CD4-positive, alpha-beta T cell treated with Interleukin-12 subunit alpha and Interleukin-12 subunit beta, for 1 hour (primary cell): ENCODE measurements at regions not wholly inside any gene's neighbourhood (a gene's known extent, or its start where the extent isn't known, plus 50 kb on each side); places are given as distances from the start of the nearest gene placed in this dataset.
"Not testable (repeated sequence)": the region's sequence is repeated elsewhere in the genome, so short reads cannot be mapped to it uniquely, and the experiment has no call there.

Experiments used
- DNase-seq: peaks from one replicate; pipeline ENCODE4 v3.0.0-alpha.2; 2020

DNA sequence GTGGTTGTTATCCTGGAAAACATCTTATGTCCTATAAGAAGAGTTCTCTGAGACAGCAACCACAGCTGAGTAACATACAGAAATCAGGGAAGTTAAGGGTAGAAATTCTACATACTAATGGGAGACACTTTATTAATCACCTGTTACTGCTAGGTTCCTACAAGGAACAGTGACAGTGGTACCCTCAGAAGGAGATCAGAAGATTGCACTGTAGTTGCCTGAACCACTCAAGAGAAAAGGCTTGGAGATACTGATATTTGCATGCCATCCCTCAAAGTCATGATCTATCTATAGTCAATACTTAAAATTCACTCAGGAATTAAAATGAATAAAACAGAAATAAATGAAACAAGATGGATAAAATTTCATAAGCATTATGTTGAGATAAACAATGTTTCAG is 136.0 kb downstream of the LMLN start:
- DNase-seq = no peak

GRCh38 chr3:198097048-198097447 is 137.0 kb downstream of the LMLN start:
- no peak for DNase-seq

- not testable (repeated sequence) for DNase-seq
These were observed 138.7 kb downstream of the LMLN start for GRCh38 chr3:198098661-198099081.

DNA sequence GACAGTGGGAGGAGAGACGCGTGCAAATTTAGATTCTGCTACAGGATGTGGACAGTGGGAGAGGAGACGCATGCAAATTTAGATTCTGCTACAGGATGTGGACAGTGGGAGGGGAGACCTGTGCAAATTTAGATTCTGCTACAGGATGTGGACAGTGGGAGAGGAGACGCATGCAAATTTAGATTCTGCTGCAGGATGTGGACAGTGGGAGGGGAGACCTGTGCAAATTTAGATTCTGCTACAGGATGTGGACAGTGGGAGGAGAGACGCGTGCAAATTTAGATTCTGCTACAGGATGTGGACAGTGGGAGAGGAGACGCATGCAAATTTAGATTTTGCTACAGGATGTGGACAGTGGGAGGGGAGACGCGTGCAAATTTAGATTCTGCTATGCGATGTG is 143.1 kb downstream of the LMLN start:
- DNase-seq = not testable (repeated sequence)

GRCh38 chr3:198106265-198106664 is 146.2 kb downstream of the LMLN start:
- DNase-seq = no peak

DNA sequence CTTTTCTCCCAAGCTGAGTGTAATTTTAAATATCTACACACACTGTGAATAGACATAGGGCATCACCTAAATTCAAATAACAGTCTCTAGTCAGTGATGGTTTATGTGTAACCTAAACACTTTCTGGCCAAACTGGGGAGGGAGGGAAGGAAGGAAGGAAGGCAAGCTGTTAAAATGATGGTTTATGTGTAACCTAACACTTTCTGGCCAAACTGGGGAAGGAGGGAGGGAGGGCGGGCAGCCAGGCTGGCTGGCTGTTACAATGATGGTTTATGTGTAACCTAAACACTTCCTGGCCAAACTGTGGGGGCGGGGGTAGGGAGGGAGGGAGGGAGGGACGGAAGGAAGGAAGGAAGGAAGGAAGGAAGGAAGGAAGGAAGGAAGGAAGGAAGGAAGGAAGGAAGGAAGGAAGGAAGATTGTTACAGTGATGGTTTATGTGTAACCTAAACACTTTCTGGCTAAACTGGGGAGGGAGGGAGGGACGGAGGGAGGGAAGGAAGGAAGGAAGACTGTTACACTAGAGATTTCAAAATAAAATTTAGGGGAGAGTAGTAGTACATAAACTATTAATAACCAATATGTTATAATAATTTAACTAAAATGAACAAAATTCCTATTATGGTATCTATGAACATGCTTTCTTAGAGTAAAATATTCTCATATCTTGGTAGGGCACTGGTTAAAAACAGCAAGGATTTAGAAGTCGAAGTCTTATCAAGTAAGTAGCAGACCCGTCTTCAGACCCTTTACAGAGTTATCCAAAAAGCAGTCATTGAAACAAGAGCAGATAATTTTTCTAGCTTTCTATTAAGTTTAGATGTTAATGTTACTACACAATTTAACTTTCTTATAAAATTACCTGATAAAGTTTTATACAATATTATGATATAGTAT is 148.1 kb downstream of the LMLN start:
- no peak for DNase-seq

DNA sequence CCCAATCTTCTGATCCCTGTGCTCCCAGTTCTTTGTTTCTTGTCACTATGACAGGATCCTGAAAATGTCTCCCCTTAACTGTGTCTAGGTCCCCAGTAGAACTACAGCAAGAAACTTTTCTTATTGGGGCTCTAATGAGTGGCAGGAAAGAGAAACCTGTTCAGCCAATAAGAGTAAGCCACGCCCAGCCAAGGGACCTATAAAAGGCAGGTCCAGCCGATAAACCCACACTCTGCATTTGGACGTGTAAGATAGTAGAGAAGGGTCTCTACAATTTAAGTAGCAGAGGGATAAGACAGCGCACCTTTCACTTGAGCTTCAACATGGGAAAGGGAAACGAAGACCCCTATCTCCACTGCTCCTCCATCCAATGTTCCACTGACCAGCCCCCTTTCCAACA is 149.9 kb downstream of the LMLN start:
- DNase-seq = no peak

DNA sequence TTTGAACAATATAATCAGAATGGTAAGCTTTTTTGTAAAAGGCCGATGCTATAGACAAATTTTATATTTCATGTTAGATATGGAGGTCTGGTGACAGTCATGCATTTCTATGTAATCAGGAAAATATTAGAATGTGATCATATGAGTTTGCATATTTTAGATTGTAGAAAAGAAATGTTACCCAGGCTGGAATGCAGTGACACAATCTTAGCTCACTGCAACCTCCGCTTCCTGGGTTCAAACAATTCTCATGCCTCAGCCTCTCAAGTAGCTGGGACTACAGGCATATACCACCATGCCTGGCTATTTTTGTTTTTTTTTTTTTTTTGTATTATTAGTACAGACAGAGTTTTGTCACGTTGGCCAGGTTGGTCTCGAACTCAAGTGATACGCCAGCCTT is 152.0 kb downstream of the LMLN start:
- DNase-seq = no peak

DNA sequence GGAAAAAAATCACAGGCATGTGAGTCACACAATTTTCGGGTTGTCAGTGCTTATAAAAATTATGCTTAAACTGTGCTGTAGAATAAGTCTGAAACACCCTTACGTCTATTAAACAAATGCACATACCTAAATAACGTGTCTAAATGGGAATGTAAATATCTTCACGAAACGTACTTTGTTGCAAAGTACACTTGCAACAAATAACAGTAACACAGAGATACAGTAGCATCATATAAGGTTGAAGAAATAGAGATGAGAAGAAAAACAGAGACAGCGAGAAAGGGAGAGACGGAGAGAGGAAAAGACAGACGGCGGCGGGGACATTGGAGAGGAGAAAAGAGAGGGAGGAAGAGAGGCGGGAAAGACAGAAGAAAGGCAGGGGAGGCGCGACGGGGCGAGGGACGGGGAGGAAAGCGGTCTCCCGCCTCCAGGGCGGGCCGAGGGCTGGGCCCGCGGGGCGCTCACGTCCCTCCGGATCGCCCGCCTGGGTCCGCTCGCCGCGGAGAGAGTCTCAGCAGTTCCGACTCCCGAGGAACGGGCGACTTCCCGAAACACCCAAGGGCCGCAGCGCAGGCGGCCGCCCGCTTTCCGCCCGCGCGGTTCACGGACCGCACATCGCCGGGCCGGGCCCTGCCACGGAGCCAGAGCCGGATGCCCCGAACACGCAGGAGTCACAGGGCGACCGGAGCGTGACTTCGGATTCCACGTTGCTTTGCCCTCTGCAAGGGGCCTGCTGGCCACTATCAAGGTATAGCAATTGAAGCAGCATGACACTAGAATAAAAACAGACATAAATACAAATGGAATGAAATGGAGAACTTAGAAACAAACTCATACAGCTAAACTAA is 153.4 kb downstream of the LMLN start:
- no peak for DNase-seq

DNA sequence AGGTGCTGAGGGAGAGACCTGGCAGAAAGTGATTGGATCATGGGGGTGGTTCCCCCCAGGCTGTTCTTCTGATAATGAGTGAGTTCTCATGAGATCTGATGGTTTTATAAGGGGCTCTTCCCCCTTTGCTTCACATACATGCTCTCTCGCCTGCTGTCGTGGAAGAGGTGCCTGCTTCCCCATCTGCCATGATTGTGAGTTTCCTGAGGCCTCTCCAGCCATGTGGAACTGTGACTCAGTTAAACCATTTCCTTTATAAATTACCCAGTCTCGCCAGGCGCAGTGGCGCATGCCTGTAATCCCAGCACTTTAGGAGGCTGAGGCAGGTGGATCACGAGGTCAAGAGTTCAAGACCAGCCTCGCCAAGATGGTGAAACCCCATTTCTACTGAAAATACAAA is 154.5 kb downstream of the LMLN start:
- not testable (repeated sequence) for DNase-seq

- DNase-seq = not testable (repeated sequence)
These were observed 162.2 kb downstream of the LMLN start for GRCh38 chr3:198122184-198122583.

DNA sequence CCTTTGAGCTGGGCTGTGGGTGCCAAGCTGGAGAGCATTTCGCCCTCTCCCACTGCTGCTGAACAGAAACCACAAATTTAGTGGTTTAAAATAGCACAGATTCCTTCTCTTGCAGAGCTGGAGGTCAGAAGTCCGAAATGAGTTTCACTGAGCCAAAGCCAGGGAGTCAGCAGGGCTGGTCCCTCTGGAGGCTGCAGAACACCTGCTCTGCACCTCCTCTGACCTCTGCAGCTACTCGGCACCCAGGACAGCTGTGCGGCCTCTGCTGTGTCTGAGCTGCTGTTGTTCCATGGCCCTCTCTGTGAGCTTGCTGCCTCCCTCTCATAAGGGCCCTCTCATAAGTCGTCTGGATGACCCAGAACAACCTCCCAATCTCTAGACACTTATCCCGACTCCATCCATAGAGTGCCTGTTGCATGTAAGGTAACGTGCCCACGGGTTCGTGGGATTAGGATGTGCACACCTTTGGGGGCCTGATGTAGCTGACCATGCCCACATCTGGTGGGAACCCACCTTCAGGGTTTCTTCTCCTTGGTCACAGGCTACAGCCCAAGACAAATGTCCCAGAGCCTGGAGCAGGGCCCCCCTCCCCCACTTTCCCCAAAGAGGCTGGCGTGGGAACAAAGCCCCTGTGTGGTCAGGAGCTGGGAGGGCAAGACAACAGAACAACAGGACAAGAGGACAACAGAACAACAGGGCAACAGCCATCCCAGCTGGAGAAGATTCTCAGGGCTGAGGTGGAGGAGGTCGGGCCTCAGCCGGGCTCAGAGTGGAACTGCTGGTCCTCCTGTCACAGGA is 177.2 kb downstream of the LMLN start:
- not testable (repeated sequence) for DNase-seq

DNA sequence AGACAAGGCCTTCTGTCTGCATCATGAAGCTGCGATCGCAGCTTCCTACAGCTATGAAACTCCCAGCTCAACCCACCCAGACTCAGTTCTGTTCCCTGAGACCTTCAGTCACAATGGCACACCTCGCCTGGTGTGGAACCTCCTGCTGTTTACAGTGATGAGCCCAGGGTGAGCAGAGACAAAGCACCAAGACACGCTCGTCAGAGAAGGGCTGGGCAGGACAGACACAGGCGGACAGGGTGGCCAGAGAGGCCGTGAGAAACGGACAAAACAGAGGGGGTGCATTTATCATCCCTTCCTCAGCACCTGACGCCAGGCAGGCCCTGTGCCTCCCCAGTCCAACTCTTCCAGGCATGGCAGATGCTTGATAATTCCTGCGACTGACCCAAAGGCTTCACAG is 178.2 kb downstream of the LMLN start:
- DNase-seq = not testable (repeated sequence)

DNA sequence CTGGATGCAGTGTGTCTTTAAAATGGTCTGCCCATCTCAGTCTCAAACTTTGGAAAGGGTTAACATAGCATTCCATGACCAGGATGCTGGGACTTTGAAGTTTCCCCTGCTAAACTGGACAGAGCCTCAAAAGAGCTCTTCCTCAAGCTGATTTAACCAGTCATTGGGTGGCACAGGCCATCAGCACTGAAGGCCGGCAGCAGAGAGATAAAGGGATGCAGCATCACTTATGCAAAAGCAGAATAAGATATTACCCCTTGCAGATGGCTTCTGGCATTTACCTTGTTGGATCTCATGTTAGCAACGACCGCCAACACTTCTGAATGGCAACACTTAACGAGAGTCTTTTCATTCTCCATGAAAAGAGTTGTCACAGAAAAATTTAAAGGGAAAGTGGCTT is 179.0 kb downstream of the LMLN start:
- not testable (repeated sequence) for DNase-seq

DNA sequence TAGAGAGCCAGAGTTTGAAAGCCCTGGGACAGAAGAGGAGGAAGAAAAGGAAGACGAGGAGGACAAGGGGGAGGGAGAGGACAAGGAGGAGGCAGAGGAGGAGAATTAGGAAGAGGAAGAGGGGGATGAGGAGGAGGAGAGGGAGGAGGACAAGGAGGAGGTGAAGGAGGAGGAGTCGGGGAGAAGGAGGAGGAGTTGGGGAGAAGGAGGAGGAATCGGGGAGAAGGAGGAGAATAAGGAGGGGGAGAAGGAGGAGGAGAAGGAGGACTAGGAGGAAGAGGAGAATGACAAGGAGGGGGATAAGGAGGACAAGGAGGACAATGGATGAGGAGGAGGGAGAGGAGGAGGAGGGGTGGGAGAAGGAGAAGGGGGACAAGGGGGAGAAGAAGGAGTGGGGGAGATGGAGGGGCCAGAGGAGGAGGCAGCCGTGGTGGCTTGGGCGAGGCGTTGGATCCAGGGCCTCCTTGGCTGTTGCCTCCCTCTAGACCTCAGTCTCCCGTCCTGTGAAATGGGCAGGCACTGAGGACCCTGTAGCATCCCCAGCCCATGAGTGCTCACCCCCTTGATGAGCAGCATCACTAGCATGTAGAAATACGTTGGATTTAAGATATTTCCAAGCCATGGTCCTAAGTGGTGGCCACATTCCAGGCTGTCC is 179.6 kb downstream of the LMLN start:
- DNase-seq = not testable (repeated sequence)

DNA sequence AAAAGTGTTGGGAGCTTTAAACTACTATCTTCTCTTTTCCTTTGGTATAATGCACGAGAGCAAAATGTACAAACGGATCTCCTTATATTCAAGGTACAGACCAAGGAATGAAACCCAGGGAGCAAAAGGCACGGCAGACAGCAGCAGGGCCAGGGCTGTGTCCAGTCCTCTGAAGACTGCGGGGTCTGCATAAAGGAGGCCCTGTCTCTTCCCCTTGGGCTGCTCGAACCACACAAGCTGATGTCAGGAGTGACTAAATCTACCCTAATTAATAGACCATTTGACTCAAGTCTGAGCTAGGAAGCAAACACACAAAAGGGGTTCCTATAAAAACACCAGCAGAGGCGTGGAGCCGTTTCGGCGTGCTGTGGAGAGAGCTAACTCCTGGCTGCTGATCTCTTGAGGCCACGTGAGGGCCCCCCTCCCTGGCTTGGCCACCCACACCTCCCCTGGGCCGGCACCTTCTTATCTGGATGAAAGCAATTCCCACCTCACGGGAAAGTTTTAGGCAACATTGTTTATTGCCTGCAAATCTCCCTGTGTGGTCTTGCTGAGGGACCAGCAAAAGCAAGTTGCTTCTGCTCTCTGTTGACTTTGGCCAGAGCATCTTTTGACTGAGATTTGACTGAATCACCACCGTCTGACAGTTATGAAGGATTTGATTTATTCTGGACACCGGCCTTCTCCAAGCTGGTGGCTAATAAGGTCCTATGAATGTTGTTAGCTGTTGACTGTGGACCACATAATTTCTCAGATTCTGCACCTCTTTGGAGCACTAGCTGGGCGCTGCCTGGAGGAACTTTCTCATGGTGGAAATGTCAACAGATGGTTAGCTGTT is 183.5 kb downstream of the LMLN start:
- DNase-seq = not testable (repeated sequence)

- DNase-seq = not testable (repeated sequence)
These were observed 185.3 kb downstream of the LMLN start for GRCh38 chr3:198145231-198145784.

- not testable (repeated sequence) for DNase-seq
These were observed 186.1 kb downstream of the LMLN start for GRCh38 chr3:198146070-198146469.

DNA sequence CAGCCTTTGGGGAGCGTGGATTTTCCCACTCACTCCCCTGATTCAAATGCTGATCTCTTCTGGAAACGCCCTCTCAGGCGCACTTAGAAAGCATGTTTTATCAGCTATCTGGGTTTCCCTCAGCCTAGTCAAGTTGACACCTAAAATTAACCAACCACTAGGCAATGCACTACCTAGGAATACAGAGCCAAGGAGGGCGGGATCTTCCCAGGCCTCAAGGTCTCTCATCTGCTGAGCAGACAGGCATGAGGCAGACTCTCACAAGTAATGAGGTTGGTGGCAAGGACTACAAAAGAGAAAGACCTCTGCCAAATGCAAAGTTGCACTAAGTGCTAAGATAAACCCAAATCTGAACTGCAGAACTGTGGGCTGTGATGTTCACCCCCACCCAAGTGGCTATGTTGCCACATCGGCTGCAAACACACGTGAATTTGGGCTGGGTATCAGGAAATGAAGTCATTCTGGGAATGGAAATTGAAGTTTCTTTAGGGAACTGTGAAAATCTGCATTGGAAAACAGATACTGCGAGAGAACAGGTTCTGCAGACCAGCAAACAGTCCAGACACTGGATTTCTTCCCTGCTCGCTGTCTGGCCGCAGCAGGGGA is 186.6 kb downstream of the LMLN start:
- not testable (repeated sequence) for DNase-seq

DNA sequence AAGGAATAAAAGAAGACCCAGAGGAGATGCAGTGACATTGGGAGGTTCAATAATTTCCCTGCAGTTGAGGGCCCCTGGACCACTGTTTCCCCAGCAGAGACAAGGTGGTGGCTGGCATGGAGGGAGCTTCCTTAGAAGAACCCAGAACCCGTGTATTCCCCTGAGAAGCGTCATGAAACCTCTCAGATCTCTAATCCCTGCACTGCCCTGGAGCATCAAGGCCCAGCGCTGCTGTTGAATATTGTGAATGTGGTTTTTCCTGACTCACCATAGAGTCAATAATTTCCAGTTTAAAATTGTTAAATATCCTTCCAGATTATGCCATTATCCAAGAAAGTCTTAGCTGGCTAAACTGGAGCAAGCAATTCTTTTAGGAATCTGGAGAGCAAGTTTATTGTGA is 187.2 kb downstream of the LMLN start:
- not testable (repeated sequence) for DNase-seq

DNA sequence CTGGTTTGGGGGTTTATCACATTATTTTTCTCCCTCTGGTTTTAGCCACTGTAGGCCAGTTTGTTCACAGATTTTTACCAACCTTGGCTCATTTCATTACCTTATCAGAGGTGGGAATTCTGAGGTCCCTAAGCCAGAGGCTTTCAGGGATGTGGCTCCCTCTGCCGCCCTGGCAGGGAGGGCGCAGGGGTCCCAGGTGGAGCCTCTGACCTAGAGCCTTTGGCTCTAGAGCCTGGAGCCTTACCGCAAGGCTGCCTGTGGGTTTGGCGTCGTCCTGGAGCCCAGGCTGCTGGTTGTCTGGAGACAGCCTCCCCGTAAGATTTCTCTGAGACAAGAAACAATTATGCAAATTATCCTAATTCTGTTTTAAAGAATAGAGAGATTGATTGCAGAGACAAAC is 188.0 kb downstream of the LMLN start:
- DNase-seq = not testable (repeated sequence)
